Tibial nerve (tissue), 4 donors: ENCODE measurements at regions not wholly inside any gene's neighbourhood (a gene's known extent, or its start where the extent isn't known, plus 50 kb on each side); places are given as distances from the start of the nearest gene placed in this dataset.

Source experiments
- DNase-seq, 2 donors: peaks; one replicate each; pipeline ENCODE4 v3.0.0-alpha.2; 2019; ENCODE audit warnings: low spot score in 2 of 2
- H3K27ac ChIP-seq, 4 donors: fragments of 200-600 bp; sonication (generic) in 3 of 4; one replicate each; pipeline ENCODE4 v1.5.1; 2017 to 2019; ENCODE audit warnings: mild to moderate bottlenecking in 1 of 4
- H3K27me3 ChIP-seq, 2 donors: fragments of 200-600 bp; sonication (generic) in 1 of 2; one replicate each; pipeline versions ENCODE4 v1.5.1 to v1.6.0; 2017 to 2019
- H3K36me3 ChIP-seq, 3 donors: fragments of 200-600 bp; sonication (generic); one replicate each; pipeline ENCODE4 v1.5.1; 2018 to 2019
- H3K4me1 ChIP-seq, 4 donors: fragments of 200-600 bp; sonication (generic) in 3 of 4; one replicate each; pipeline ENCODE4 v1.5.1; 2017 to 2019
- H3K4me3 ChIP-seq, 4 donors: fragments of 200-600 bp; sonication (generic) in 3 of 4; one replicate each; pipeline ENCODE4 v1.5.1; 2017 to 2019; ENCODE audit warnings: mild to moderate bottlenecking in 1 of 4, moderate library complexity in 1 of 4
- H3K9me3 ChIP-seq, 4 donors: fragments of 200-600 bp; sonication (generic) in 3 of 4; one replicate each; pipeline ENCODE4 v1.5.1; 2017 to 2019
- CTCF ChIP-seq, 5 experiments: fragments of 200-600 bp in 3 of 5; fragments of 450-650 bp in 2 of 5; sonication (generic) in 3 of 5; IDR thresholded peaks; one replicate each; pipeline ENCODE4 v1.5.1; 2016 to 2019; ENCODE audit warnings: antibody characterized with exemption in 5 of 5, mild to moderate bottlenecking in 3 of 5, moderate library complexity in 2 of 5
- EP300 ChIP-seq, 2 donors: sonication (generic); formaldehyde crosslinking; IDR thresholded peaks; one replicate each; pipeline ENCODE4 v1.6.1; 2017; ENCODE audit warnings: antibody characterized with exemption in 2 of 2, mild to moderate bottlenecking in 1 of 2
- POLR2A ChIP-seq, 2 donors: fragments of 450-650 bp; IDR thresholded peaks; one replicate each; pipeline ENCODE4 v1.6.1; 2017; ENCODE audit warnings: antibody characterized with exemption in 2 of 2, mild to moderate bottlenecking in 2 of 2, moderate library complexity in 2 of 2
- WGBS, 2 donors: methylation state at CpG; one replicate each; pipeline ENCODE4 v1.1.5; 2018; 5-methylcytosine and 5-hydroxymethylcytosine counted together

GRCh38 chr16:5366126-5366525 lies 268.5 kb upstream of the EEF2KMT start:
- WGBS, 2 donors, result 63 to 67% methylated on average over 4 of the region's 4 CpGs
- Histone ChIP-seq H3K4me3 (no peak overlapping the region), H3K27ac (no peak overlapping the region), H3K9me3 (peaks cover 0 to 4% (median 0%) of the 10 kb centered on the region in 4 donors), H3K36me3 (no peaks in the 10 kb centered on the region), H3K4me1 (no peaks in the 10 kb centered on the region), H3K27me3 (no peaks in the 10 kb centered on the region)
- DNase-seq, result no peak
- TF ChIP-seq POLR2A (IDR thresholded peaks at IDR 0.05) (no peak), CTCF (IDR thresholded peaks at IDR 0.05) (no peak), EP300 (IDR thresholded peaks at IDR 0.05) (no peak)

GRCh38 chr16:5364186-5364585 lies 266.6 kb upstream of the EEF2KMT start:
- H3K4me3 ChIP-seq, result no peak overlapping the region
- H3K27ac ChIP-seq, result no peak overlapping the region
- H3K36me3 ChIP-seq, result no peaks in the 10 kb centered on the region
- H3K9me3 ChIP-seq, result peaks cover 0 to 4% (median 0%) of the 10 kb centered on the region in 4 donors
- TF ChIP-seq EP300 (IDR thresholded peaks at IDR 0.05) (no peak), POLR2A (IDR thresholded peaks at IDR 0.05) (no peak), CTCF (IDR thresholded peaks at IDR 0.05) (no peak)
- H3K27me3 ChIP-seq, result no peaks in the 10 kb centered on the region
- DNase-seq, result no peak
- H3K4me1 ChIP-seq, result no peaks in the 10 kb centered on the region
- WGBS, 2 donors, result 73 to 75% methylated on average over 5 of the region's 5 CpGs

GRCh38 chr16:5361322-5361721 lies 263.7 kb upstream of the EEF2KMT start:
- DNase-seq, result no peak
- Histone ChIP-seq H3K36me3 (no peaks in the 10 kb centered on the region), H3K4me3 (no peak overlapping the region), H3K27ac (no peak overlapping the region), H3K27me3 (no peaks in the 10 kb centered on the region), H3K9me3 (peaks cover 0 to 4% (median 0%) of the 10 kb centered on the region in 4 donors), H3K4me1 (no peaks in the 10 kb centered on the region)
- 68 to 72% methylated on average over 5 of the region's 5 CpGs for WGBS, 2 donors
- TF ChIP-seq EP300 (IDR thresholded peaks at IDR 0.05), result no peak
- TF ChIP-seq CTCF (IDR thresholded peaks at IDR 0.05), result no peak
- no peak for TF ChIP-seq POLR2A (IDR thresholded peaks at IDR 0.05)

- Histone ChIP-seq H3K27ac (no peak overlapping the region), H3K4me1 (no peaks in the 10 kb centered on the region), H3K4me3 (no peak overlapping the region), H3K27me3 (no peaks in the 10 kb centered on the region), H3K36me3 (no peaks in the 10 kb centered on the region), H3K9me3 (no peaks in the 10 kb centered on the region)
- whole genome bisulfite sequencing, 2 donors, result 82 to 90% methylated on average over 5 of the region's 5 CpGs
- TF ChIP-seq POLR2A (IDR thresholded peaks at IDR 0.05) (no peak), CTCF (IDR thresholded peaks at IDR 0.05) (no peak), EP300 (IDR thresholded peaks at IDR 0.05) (no peak)
- DNase-seq, result no peak
Observed at GRCh38 chr16:5354645-5355044, 257.1 kb upstream of the EEF2KMT start.

GRCh38 chr16:5349670-5350517 lies 252.3 kb upstream of the EEF2KMT start:
- Histone ChIP-seq H3K27ac (no peak overlapping the region), H3K4me1 (no peaks in the 10 kb centered on the region), H3K36me3 (no peaks in the 10 kb centered on the region), H3K9me3 (peaks cover 0 to 5% (median 0%) of the 10 kb centered on the region in 4 donors), H3K27me3 (no peaks in the 10 kb centered on the region), H3K4me3 (no peak overlapping the region)
- 46 to 50% methylated on average over 11 of the region's 11 CpGs for WGBS, 2 donors
- no peak for TF ChIP-seq CTCF (IDR thresholded peaks at IDR 0.05)
- no peak for DNase-seq
